Amygdala (tissue), 56 donors: ENCODE measurements at regions not wholly inside any gene's neighbourhood (a gene's known extent, or its start where the extent isn't known, plus 50 kb on each side); places are given as distances from the start of the nearest gene placed in this dataset.
"Not testable (repeated sequence)": the region's sequence is repeated elsewhere in the genome, so short reads cannot be mapped to it uniquely, and the experiment has no call there.

Source experiments
- DNase-seq, 56 donors: peaks; one replicate each; lab custom pipeline; 2025; lab: John Stamatoyannopoulos, UW

DNA sequence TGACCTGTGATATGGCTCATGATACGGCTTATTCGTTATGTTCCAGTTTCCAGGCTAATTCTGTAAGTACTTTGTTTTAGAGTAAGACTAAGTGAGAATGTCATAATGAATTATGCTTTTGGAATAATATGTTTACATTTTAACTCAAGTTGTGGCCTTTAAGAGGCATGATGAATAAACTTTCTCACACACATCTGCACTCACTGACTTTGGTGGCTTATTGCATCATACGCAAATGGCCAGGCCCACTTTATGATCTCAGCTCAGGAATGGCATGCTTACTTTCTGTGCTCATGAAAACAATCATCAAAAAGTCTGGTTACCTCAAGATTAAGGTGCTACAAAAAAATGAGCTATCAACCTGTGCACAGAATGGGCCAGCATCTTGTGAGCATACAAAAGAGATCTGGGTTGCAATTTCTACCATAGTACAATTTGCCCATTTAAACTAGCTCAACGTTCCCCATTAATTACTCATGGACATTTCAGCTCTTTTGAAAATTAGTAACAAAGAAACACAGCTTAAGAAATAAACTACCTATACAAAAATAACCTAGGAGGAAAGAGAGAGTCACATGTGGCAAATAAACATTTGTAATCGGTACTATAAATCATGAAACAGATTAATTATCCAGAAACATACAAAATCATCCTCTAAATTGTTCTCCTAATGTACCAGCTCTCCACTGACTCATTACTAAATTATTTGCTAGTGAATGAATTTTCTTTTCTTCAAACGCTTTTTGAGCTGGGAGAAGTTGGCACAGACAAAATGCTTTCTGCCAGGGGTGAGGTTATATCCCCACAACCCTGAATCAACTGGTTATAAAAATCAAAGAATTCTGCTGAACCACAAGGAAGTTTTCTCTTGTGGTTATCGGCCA lies 439.0 kb upstream of the ADAMTS9 start:
- DNase-seq = peak in 1 of 56 donors; percentile 9

DNA sequence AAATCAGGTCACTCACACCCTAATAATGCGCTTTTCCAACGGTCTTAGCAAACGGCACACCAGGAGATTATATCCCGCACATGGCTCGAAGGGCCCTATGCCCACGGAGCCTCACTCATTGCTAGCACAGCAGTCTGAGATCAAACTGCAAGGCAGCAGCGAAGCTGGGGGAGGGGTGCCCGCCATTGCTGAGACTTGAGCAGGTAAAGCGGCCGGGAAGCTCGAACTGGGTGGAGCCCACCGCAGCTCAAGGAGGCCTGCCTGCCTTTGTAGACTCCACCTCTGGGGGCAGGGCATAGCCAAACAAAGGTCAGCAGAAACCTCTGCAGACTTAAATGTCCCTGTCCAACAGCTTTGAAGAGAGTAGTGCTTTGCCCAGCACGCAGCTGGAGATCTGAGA lies 432.4 kb upstream of the ADAMTS9 start:
- DNase-seq = not testable (repeated sequence)

DNA sequence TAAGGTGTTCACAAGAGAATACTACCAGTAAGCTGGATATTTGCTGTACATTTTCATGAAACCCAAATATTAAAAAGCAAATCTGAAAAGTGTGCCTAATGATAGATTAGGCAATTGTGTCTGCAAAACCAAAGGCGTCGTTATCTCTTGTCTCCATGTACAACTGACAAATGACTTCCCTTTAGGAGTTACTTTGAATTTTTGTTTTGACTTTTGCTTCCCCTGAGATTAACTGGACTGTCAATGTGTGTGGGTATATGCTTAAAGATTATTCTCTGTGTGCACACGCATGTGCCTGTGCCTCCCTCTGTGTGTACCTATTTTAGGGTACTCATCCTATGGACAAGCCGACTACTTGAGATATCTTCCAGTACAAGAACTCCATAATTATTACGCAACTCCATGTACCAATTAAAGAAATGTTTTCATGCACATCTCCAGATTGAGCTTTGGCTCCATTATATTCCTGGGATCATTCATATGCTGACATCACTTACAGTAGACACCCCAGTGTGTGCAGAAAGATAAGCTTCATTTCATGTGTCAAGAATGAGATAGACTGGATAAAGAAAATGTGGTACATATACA lies 431.2 kb upstream of the ADAMTS9 start:
- no peak for DNase-seq

GRCh38 chr3:65114041-65114440 lies 426.2 kb upstream of the ADAMTS9 start:
- no peak for DNase-seq

- DNase-seq = no peak
Measured at GRCh38 chr3:65112751-65113300, 425.0 kb upstream of the ADAMTS9 start.

- DNase-seq = no peak
Measured at GRCh38 chr3:65110661-65111060, 422.9 kb upstream of the ADAMTS9 start.

DNA sequence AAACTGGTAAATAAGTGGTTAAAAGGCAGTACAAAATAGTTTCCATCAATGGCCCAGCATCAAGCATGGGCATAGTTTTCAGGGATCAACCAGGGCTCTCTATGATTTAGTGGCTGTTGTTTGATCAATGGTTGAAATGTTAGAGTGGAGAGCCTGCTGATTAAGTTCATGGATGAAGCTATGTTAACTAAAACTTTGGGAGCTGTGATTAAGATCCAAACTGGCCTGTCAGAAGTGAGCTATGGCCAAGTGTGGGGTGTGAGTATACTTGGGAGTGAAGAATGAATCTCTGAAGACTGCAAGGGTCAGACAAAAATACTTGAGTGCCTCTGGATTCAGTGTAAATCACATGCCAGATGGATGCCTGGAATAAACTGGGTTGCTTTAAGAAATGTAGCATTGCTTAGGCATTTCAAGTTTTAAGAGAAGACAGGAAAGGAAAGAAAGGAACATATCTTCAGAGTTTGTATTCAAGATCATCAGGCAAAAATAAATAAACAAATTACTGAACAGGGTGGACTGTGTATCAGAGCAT lies 422.2 kb upstream of the ADAMTS9 start:
- no peak for DNase-seq

DNA sequence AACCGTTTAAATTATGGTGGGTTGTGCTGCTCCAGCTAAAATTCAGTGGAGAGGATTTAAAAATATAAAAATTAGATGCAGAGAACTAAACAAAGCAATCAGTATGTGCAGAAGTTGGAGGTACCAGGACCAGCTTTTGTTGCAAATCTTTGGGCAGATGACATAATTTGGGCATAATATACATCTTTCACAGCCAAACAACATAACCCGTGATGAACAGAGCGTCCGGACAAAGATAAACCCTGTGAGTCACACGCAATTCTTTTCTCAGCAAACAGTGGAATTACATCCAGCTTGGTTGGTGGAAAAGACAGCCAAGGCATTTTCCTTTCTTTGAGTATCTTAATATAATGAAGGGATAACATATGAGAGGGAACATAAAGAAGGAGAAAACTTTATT lies 419.4 kb upstream of the ADAMTS9 start:
- peak in 2 of 56 donors; percentile 1 to 20 for DNase-seq

DNA sequence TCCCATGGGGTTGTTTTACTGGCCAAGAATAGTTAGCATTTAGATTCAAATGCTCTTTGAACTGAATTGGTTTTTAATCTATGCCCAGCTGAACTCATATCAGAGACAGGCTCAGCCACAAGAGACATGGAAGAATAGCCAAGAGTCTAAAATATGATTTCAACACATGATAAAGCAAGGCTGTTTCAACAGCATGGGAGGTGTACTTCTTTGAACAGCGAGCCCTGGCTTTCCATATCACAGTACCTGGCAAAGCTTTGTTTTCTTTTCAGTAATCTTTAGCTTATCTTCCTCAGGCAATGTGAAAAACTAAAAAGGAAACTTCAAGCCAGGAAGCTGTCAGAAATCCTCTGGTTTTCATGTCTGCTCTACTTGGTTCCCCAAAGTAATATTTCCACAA lies 413.6 kb upstream of the ADAMTS9 start:
- no peak for DNase-seq

DNA sequence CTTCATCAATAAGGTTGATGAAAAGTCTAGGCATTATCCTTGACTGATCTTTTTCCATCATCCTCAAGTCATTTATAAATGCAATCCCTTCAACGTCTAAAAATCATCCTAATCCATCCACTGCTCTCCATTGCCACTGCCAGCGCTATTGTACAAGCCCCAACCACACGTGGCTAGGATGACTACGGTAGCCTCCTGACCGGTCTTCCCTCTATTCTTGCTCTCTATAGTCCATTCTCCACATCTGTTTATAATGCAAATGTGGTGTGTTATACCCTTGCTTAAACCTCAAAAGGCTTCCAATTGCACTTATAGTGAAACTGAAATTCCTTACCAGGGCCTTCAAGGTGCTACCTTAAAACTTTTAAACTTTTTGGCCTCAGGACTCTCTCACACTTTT lies 410.6 kb upstream of the ADAMTS9 start:
- no peak for DNase-seq

DNA sequence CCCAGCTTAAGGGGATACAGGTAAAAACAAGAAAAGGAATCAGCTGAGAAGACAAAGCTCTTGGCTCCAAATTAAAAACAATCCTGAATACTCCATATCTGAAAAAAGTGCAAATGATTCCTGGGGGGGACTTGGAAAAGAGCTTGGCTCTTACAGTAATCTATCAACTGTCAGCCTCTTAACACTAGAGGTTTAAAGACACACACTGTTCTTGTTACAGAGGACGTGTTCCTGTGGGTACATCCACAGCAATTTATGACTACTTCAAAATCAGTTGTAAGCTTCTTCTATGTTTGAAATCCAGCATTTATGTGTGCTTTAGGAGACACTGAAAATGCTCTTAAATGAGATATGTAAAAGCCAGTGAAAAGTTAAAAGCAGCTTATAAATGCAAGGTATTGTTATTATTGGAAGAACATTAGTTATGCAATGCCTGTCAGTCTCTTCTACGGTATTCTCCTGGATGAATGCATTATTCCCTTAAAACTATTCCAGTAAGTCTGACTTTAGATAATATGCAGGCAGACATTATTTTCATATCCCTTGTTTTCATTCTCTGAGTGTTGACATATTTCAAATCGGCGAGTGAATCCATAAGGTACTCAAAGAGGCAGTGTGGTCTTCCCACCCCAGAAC lies 408.4 kb upstream of the ADAMTS9 start:
- DNase-seq = no peak

DNA sequence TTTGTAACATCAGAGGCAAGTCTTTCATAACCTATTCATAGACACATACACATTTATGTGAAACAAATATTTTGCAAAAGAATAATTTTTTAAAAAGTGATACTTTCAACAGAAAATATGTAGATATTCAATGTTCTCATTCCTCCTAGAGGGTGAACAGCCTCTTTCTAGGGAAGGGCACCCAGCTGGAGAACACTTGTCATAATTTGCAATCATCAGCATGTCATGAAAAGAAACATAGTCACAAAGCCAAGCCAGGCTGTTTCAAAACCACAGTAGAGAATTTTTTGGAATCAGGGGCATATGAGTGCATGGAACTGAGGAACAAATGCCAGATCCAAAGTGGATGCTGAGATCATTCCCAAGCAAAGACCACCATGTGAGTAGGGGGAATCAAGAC lies 406.9 kb upstream of the ADAMTS9 start:
- no peak for DNase-seq

- DNase-seq = no peak
Measured at GRCh38 chr3:65093641-65094040, 405.8 kb upstream of the ADAMTS9 start.

DNA sequence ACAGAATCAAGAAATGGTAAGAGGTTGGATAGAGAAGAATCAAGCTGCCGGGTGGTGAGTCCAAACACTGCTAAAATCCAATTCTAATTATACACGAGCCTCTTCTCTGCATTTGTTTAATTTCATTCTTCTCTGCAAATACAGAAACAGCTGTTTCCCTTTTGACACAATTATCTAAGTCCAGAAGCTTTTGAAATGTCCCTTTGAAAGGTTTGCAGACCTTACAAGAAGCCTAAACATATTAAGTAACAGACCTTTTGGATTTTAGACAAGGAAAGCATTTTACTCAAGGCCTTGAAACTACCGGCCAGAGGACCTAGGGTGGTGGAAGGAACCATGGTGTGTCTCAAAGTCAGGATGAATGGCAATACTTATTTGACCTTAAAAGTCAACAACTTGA lies 403.8 kb upstream of the ADAMTS9 start:
- no peak for DNase-seq

- DNase-seq = no peak
Measured at GRCh38 chr3:65083240-65083639, 395.4 kb upstream of the ADAMTS9 start.

DNA sequence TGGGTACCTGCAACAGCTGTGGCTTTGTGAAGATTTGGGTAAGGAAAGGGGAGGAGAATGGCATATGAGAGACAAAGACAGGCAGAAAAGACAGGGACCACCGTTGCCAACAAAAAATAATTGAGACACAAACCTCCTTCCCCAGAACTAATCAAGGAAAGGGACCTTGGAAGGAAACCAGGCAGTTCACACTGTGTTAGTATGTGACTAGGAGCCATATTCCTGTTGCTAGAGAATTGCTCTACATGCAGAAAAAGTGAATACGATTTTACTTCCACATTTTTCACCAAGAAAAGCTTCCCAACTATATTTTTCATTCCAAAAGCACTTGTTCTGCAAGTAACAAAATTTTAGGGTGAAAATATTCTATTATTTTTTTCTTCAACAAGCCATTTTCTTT lies 393.7 kb upstream of the ADAMTS9 start:
- no peak for DNase-seq

GRCh38 chr3:65080432-65080831 lies 392.6 kb upstream of the ADAMTS9 start:
- no peak for DNase-seq

GRCh38 chr3:65079560-65079959 lies 391.8 kb upstream of the ADAMTS9 start:
- DNase-seq = no peak

DNA sequence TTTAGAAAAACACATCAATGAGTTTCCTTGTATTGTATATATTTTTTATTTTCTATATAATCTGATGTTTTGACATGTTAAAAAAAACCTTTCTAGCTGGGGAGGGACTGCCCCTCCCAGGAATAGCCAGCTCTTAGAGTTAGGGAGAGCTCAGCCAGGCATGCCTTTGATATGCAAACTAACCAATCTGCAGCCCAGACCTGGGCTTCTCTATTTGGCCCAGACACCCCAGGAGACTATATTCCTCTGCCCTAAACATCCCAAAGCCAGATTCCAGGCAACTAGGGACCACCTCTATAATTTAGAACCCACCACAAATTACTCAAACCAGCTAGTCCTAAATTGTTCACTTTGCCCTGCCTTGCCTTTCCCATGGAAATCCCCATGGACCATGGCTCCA lies 390.9 kb upstream of the ADAMTS9 start:
- no peak for DNase-seq

DNA sequence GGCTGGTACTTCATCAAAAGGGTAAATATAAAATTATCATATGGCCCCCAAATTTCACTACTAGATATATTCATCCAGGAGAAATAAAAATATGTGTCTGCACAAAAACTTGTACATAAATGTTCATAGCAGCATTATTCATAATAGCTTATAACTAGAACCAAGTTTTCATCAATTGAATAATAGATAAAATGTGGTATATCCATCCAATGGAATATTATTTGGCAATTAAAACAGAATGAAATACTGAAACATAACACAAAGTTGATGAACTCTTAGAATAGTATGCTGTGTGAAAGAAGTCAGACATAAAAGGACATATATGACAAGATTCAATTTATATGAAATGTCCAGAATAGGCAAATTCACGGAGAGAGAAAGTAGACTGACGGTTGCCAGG lies 389.3 kb upstream of the ADAMTS9 start:
- no peak for DNase-seq

DNA sequence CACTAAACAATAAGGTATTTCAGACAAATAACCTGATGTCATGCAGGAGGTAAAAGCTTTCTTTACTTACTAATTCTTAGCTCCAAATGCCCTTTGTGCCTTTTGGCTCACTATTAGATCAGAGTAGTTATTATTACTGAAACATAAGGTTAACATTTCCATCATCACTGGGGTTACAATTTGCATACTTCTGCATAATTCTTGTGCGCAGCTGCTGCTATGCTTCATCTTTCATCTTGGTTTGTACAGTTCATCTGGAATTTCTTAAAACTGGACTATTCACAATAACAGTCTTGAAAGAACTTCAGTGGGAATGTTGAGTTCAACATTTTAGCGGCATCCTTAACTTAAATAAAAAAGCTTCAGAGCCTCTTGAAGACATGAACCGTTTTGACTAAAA lies 383.2 kb upstream of the ADAMTS9 start:
- no peak for DNase-seq
